GM18868 (cell line): ENCODE measurements at regions not wholly inside any gene's neighbourhood (a gene's known extent, or its start where the extent isn't known, plus 50 kb on each side); places are given as distances from the start of the nearest gene placed in this dataset.

Source experiments
- ATAC-seq: cut with Tn5 transposase; IDR thresholded peaks from one replicate; pipeline ENCODE4 v1.9.1; 2021; ENCODE audit warnings: mild to moderate bottlenecking, moderate library complexity; ENCODE audit not compliant: unreplicated experiment

GRCh38 chr2:144705328-144706245, 185.7 kb upstream of the ZEB2 start:
- no peak for ATAC-seq

GRCh38 chr2:144704709-144705095, 184.8 kb upstream of the ZEB2 start:
- ATAC-seq, result no peak

- peak; percentile 71 for ATAC-seq
Observed at GRCh38 chr2:144703852-144704708, 184.2 kb upstream of the ZEB2 start.

GRCh38 chr2:144702051-144702450, 182.1 kb upstream of the ZEB2 start:
- no peak for ATAC-seq

GRCh38 chr2:144701259-144701658, 181.3 kb upstream of the ZEB2 start:
- no peak for ATAC-seq

- no peak for ATAC-seq
Observed at GRCh38 chr2:144698156-144698555, 178.2 kb upstream of the ZEB2 start.

- no peak for ATAC-seq
Observed at GRCh38 chr2:144695657-144696056, 175.7 kb upstream of the ZEB2 start.

GRCh38 chr2:144694456-144694855, 174.5 kb upstream of the ZEB2 start:
- ATAC-seq, result no peak

- ATAC-seq, result no peak
Observed at GRCh38 chr2:144693179-144693578, 173.3 kb upstream of the ZEB2 start.

GRCh38 chr2:144692661-144693060, 172.7 kb upstream of the ZEB2 start:
- ATAC-seq, result no peak

- no peak for ATAC-seq
Observed at GRCh38 chr2:144690771-144691170, 170.9 kb upstream of the ZEB2 start.

GRCh38 chr2:144686518-144687215, 166.7 kb upstream of the ZEB2 start:
- no peak for ATAC-seq

- ATAC-seq, result no peak
Observed at GRCh38 chr2:144683966-144684365, 164.0 kb upstream of the ZEB2 start.

GRCh38 chr2:144683107-144683753, 163.3 kb upstream of the ZEB2 start:
- ATAC-seq, result no peak

GRCh38 chr2:144682248-144682647, 162.3 kb upstream of the ZEB2 start:
- ATAC-seq, result no peak

GRCh38 chr2:144681389-144681788, 161.5 kb upstream of the ZEB2 start:
- no peak for ATAC-seq

- ATAC-seq, result no peak
Observed at GRCh38 chr2:144679942-144680341, 160.0 kb upstream of the ZEB2 start.

- ATAC-seq, result no peak
Observed at GRCh38 chr2:144678736-144679135, 158.8 kb upstream of the ZEB2 start.

GRCh38 chr2:144675731-144676130, 155.8 kb upstream of the ZEB2 start:
- no peak for ATAC-seq

GRCh38 chr2:144675331-144675730, 155.4 kb upstream of the ZEB2 start:
- ATAC-seq, result no peak

GRCh38 chr2:144674071-144674470, 154.2 kb upstream of the ZEB2 start:
- no peak for ATAC-seq
